Osteocyte (in vitro differentiated cells): ENCODE measurements at regions not wholly inside any gene's neighbourhood (a gene's known extent, or its start where the extent isn't known, plus 50 kb on each side); places are given as distances from the start of the nearest gene placed in this dataset.

ENCODE experiments used
- DNase-seq: peaks from one replicate; pipeline ENCODE4 v3.0.0; 2021; ENCODE audit warnings: mixed read lengths; ENCODE audit not compliant: unreplicated experiment; ENCODE audit errors: extremely low spot score
- H3K27ac Mint-ChIP-seq: one replicate; pipeline ENCODE4 v1.8.0; 2021; ENCODE audit warnings: mild to moderate bottlenecking, mixed read lengths; ENCODE audit not compliant: unreplicated experiment
- H3K27me3 Mint-ChIP-seq: one replicate; pipeline ENCODE4 v1.8.0; 2021; ENCODE audit warnings: mixed read lengths; ENCODE audit not compliant: unreplicated experiment
- H3K36me3 Mint-ChIP-seq: one replicate; pipeline ENCODE4 v1.8.0; 2021; ENCODE audit warnings: mixed read lengths; ENCODE audit not compliant: unreplicated experiment
- H3K4me1 Mint-ChIP-seq: one replicate; pipeline ENCODE4 v1.8.0; 2021; ENCODE audit warnings: mixed read lengths; ENCODE audit not compliant: unreplicated experiment
- H3K4me3 Mint-ChIP-seq: one replicate; pipeline ENCODE4 v1.8.0; 2021; ENCODE audit warnings: mild to moderate bottlenecking, moderate library complexity, mixed read lengths; ENCODE audit not compliant: unreplicated experiment
- H3K9me3 Mint-ChIP-seq: one replicate; pipeline ENCODE4 v1.8.0; 2021; ENCODE audit warnings: mixed read lengths; ENCODE audit not compliant: unreplicated experiment
- CTCF ChIP-seq: fragments of 200-600 bp; sonication (generic); IDR thresholded peaks from 2 replicates; pipeline ENCODE4 v1.5.0; 2021; ENCODE audit warnings: antibody characterized with exemption, mild to moderate bottlenecking, moderate library complexity

GRCh38 chr12:59383079-59383822 is 212.6 kb upstream of the SLC16A7 start:
- H3K9me3 Mint-ChIP-seq, result no peaks in the 10 kb centered on the region
- H3K4me1 Mint-ChIP-seq, result peaks cover 15% of the 10 kb centered on the region
- peak overlapping the region; percentile 9 for H3K27ac Mint-ChIP-seq
- peaks cover 2% of the 10 kb centered on the region for H3K27me3 Mint-ChIP-seq
- DNase-seq, result no peak
- no peak for TF ChIP-seq CTCF
- no peaks in the 10 kb centered on the region for H3K36me3 Mint-ChIP-seq
- peak overlapping the region; percentile 0 for H3K4me3 Mint-ChIP-seq

GRCh38 chr12:59382282-59383078 is 213.3 kb upstream of the SLC16A7 start:
- peaks cover 2% of the 10 kb centered on the region for H3K27me3 Mint-ChIP-seq
- peak overlapping the region; percentile 0 for H3K4me3 Mint-ChIP-seq
- no peak for TF ChIP-seq CTCF
- H3K9me3 Mint-ChIP-seq, result no peaks in the 10 kb centered on the region
- DNase-seq, result no peak
- H3K27ac Mint-ChIP-seq, result peak overlapping the region; percentile 9
- H3K4me1 Mint-ChIP-seq, result peaks cover 15% of the 10 kb centered on the region
- H3K36me3 Mint-ChIP-seq, result no peaks in the 10 kb centered on the region

GRCh38 chr12:59381106-59381505 is 214.7 kb upstream of the SLC16A7 start:
- no peak for TF ChIP-seq CTCF
- DNase-seq, result no peak
- no peaks in the 10 kb centered on the region for H3K36me3 Mint-ChIP-seq
- no peak overlapping the region for H3K27ac Mint-ChIP-seq
- H3K4me3 Mint-ChIP-seq, result no peak overlapping the region
- no peaks in the 10 kb centered on the region for H3K9me3 Mint-ChIP-seq
- peaks cover 14% of the 10 kb centered on the region for H3K4me1 Mint-ChIP-seq
- peaks cover 2% of the 10 kb centered on the region for H3K27me3 Mint-ChIP-seq

GRCh38 chr12:59375633-59376032 is 220.2 kb upstream of the SLC16A7 start:
- Mint-ChIP-seq H3K36me3 (no peaks in the 10 kb centered on the region), H3K4me3 (no peak overlapping the region), H3K27ac (no peak overlapping the region), H3K4me1 (peaks cover 2% of the 10 kb centered on the region), H3K27me3 (peaks cover 4% of the 10 kb centered on the region), H3K9me3 (no peaks in the 10 kb centered on the region)
- TF ChIP-seq CTCF, result no peak
- DNase-seq, result no peak

GRCh38 chr12:59374783-59375182 is 221.0 kb upstream of the SLC16A7 start:
- H3K4me1 Mint-ChIP-seq, result peaks cover 2% of the 10 kb centered on the region
- DNase-seq, result no peak

More at GRCh38 chr12:59374783-59375182, 221.0 kb upstream of the SLC16A7 start:
- no peak overlapping the region for H3K4me3 Mint-ChIP-seq
- H3K9me3 Mint-ChIP-seq, result no peaks in the 10 kb centered on the region
- peaks cover 4% of the 10 kb centered on the region for H3K27me3 Mint-ChIP-seq
- no peak overlapping the region for H3K27ac Mint-ChIP-seq
- no peak for TF ChIP-seq CTCF
- H3K36me3 Mint-ChIP-seq, result no peaks in the 10 kb centered on the region
